ENCODE measurements at regions not wholly inside any gene's neighbourhood (a gene's known extent, or its start where the extent isn't known, plus 50 kb on each side); places are given as distances from the start of the nearest gene placed in this dataset.

DNA sequence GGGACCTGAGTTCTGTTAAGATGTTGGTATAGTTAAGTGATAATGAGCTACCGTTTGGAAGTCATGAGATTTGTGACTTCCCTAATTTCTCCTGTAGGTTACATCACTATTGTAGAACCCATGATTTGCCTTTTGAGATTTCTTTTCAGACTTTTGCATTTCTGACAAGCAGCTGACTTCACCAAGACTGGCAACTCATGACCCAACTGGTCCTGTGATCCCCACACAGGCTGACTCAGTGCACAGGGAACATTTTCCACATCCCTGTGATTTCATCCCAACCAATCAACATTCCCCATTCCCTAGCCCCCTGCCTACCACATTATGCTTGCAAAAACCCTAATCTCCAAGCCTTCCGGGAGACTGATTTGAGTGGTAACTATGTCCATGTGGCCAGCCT is 242.1 kb upstream of the PDZRN3 start:
- Mint-ChIP-seq H3K9me3 (peaks cover 2% of the 10 kb centered on the region), H3K4me3 (no peak overlapping the region), H3K27ac (no peak overlapping the region), H3K4me1 (no peaks in the 10 kb centered on the region), H3K27me3 (no peaks in the 10 kb centered on the region), H3K36me3 (ENCODE audit: low read depth) (no peaks in the 10 kb centered on the region)
- intact Hi-C loops (cut with micrococcal nuclease): no loop called here
- CTCF ChIA-PET: no interaction called here
- ATAC-seq (ENCODE audit: low read depth) (no peak), DNase-seq (no peak)
- POLR2A ChIA-PET: no interaction called here
- TF ChIP-seq, protein P1, sequence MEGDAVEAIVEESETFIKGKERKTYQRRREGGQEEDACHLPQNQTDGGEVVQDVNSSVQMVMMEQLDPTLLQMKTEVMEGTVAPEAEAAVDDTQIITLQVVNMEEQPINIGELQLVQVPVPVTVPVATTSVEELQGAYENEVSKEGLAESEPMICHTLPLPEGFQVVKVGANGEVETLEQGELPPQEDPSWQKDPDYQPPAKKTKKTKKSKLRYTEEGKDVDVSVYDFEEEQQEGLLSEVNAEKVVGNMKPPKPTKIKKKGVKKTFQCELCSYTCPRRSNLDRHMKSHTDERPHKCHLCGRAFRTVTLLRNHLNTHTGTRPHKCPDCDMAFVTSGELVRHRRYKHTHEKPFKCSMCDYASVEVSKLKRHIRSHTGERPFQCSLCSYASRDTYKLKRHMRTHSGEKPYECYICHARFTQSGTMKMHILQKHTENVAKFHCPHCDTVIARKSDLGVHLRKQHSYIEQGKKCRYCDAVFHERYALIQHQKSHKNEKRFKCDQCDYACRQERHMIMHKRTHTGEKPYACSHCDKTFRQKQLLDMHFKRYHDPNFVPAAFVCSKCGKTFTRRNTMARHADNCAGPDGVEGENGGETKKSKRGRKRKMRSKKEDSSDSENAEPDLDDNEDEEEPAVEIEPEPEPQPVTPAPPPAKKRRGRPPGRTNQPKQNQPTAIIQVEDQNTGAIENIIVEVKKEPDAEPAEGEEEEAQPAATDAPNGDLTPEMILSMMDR (IDR thresholded peaks at IDR 0.05): no peak

DNA sequence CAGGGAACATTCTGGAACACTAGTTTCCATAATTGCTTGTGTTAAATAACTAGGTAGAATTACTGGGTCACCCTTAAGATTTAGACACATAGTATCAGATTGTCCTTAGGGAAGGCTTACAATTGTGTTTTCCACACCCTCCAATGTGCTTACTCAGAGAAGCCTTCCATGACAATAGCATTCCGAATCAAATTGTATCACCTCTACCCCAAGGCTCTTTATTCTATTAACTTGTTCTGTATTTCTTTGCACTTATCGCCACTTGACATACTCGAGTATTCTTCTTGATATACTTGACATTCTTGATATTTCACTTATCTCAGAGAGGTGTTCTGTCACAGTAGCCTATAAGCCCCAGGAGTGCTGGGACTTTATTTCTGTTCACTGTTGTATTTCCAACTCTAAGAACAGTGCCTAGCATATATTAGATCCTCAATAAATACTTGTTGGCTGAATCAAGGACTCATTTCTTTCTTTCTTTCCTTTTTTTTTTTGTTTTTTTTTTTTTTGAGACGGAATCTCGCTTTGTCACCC is 238.9 kb upstream of the PDZRN3 start:
- intact Hi-C loops (cut with micrococcal nuclease): no loop called here
- Mint-ChIP-seq H3K27me3 (no peaks in the 10 kb centered on the region), H3K36me3 (ENCODE audit: low read depth) (no peaks in the 10 kb centered on the region), H3K4me1 (no peaks in the 10 kb centered on the region), H3K9me3 (no peaks in the 10 kb centered on the region), H3K27ac (no peak overlapping the region), H3K4me3 (no peak overlapping the region)
- DNase-seq (no peak), ATAC-seq (ENCODE audit: low read depth) (no peak)
- ChIA-PET POLR2A (no interaction called here), CTCF (no interaction called here)
- TF ChIP-seq, protein P1 (IDR thresholded peaks at IDR 0.05): no peak

DNA sequence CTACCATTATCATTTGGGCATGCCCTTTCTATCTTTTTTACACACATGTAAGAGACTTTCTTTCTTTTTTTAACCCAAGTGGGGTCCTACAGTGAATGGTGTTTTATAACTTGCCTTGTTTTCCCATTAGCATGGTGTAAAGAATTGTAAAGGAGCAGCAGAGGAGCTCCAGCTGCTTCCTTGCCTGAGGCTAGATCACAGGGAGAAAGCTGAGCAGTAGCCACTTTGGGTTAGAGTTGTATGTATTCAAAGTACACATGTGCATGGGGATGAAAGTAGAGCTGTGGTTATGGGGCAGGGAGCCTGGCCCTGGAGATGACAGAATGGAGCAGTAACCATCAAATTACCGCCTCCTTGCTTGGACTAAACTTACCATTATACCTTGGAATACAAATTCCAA is 231.1 kb upstream of the PDZRN3 start:
- intact Hi-C loops (cut with micrococcal nuclease): no loop called here
- ATAC-seq (ENCODE audit: low read depth): no peak
- Mint-ChIP-seq H3K4me3 (no peak overlapping the region), H3K9me3 (peaks cover 7% of the 10 kb centered on the region), H3K36me3 (ENCODE audit: low read depth) (no peaks in the 10 kb centered on the region), H3K27me3 (no peaks in the 10 kb centered on the region), H3K27ac (no peak overlapping the region), H3K4me1 (no peaks in the 10 kb centered on the region)
- CTCF ChIA-PET: no interaction called here
- DNase-seq: no peak
- TF ChIP-seq, protein P1 (IDR thresholded peaks at IDR 0.05): no peak
- POLR2A ChIA-PET: no interaction called here

DNA sequence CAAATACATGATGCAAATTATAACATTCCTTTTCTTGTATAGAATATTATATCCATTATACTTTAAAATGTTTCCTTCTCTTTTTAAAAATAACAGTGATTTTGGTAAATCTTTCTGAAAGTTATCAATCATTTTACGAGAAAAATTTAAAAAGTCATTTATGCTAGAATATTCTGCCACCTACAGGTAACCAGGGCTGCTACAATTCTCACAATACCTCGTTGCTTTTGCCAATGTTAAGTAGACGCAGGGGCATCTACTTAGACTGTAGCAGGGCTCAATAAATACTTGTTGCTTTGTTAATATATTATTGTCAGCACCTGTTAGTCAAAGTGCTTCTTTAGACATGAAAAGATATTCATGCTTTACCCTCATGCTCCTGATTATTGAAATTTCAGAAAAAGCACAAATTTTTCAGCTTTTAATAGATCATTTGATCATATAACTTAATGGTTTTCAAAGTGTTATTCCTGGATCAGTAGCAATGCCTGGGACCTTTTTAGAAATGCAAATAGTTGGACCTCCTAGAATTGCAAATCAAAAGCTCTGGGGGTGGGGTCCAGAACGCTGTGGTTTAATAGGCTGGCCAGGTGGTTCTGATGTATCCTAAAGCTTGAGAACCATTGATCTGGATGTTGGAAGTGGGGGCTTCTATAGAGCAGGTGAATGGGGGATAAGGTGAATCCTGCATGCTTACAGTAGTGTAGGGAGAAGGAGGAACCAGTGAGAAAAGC is 223.6 kb upstream of the PDZRN3 start:
- TF ChIP-seq, protein P1 (IDR thresholded peaks at IDR 0.05): no peak
- ChIA-PET POLR2A (no interaction called here), CTCF (no interaction called here)
- intact Hi-C loops (cut with micrococcal nuclease): no loop called here
- no peaks in the 10 kb centered on the region for H3K4me1 Mint-ChIP-seq
- peaks cover 4% of the 10 kb centered on the region for H3K9me3 Mint-ChIP-seq
- ATAC-seq (ENCODE audit: low read depth): no peak
- no peaks in the 10 kb centered on the region for H3K27me3 Mint-ChIP-seq
- H3K36me3 Mint-ChIP-seq (ENCODE audit: low read depth): no peaks in the 10 kb centered on the region
- no peak for DNase-seq
- H3K4me3 Mint-ChIP-seq: no peak overlapping the region
- H3K27ac Mint-ChIP-seq: no peak overlapping the region

DNA sequence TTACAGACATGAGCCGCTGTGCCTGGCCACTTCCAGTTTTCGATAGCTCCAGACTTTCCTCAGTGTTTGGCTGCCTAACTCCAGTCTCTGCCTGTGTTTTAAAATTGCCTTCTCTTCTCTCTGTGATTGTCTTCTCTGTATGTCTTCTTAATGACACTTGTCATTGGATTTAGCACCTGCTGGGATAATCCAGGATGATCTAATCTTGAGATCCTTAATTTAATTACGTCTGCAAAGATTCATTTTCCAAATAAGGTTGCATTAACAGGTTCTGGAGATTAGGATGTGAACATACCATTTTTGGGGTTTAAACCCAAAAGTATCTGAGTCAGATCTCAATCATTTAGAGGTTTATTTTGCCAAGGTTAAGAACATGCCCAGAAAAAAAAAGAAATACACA is 222.2 kb upstream of the PDZRN3 start:
- ChIA-PET CTCF (no interaction called here), POLR2A (no interaction called here)
- H3K27me3 Mint-ChIP-seq: no peaks in the 10 kb centered on the region
- no peak for DNase-seq
- TF ChIP-seq, protein P1 (IDR thresholded peaks at IDR 0.05): no peak
- H3K4me1 Mint-ChIP-seq: no peaks in the 10 kb centered on the region
- H3K4me3 Mint-ChIP-seq: no peak overlapping the region
- H3K9me3 Mint-ChIP-seq: peaks cover 6% of the 10 kb centered on the region
- ATAC-seq (ENCODE audit: low read depth): no peak
- intact Hi-C loops (cut with micrococcal nuclease): no loop called here
- H3K27ac Mint-ChIP-seq: no peak overlapping the region
- H3K36me3 Mint-ChIP-seq (ENCODE audit: low read depth): no peaks in the 10 kb centered on the region

Data from activated B cell treated with CpG ODN at 0.5 μM for 24 hours (primary cell).